22Rv1 (cell line): ENCODE measurements at regions not wholly inside any gene's neighbourhood (a gene's known extent, or its start where the extent isn't known, plus 50 kb on each side); places are given as distances from the start of the nearest gene placed in this dataset.

Experiments
- ZFX ChIP-seq: fragments of 450-650 bp; IDR thresholded peaks from 2 replicates; pipeline ENCODE4 v1.6.1; 2017; ENCODE audit warnings: antibody characterized with exemption, borderline replicate concordance
- TF ChIP-seq, protein P1 (sequence below): fragments of 450-650 bp; IDR thresholded peaks from 2 replicates; pipeline ENCODE4 v1.5.1; 2017; ENCODE audit warnings: mild to moderate bottlenecking

GRCh38 chr10:117680601-117681000 lies 138.1 kb downstream of the EMX2 start:
- TF ChIP-seq, protein P1, sequence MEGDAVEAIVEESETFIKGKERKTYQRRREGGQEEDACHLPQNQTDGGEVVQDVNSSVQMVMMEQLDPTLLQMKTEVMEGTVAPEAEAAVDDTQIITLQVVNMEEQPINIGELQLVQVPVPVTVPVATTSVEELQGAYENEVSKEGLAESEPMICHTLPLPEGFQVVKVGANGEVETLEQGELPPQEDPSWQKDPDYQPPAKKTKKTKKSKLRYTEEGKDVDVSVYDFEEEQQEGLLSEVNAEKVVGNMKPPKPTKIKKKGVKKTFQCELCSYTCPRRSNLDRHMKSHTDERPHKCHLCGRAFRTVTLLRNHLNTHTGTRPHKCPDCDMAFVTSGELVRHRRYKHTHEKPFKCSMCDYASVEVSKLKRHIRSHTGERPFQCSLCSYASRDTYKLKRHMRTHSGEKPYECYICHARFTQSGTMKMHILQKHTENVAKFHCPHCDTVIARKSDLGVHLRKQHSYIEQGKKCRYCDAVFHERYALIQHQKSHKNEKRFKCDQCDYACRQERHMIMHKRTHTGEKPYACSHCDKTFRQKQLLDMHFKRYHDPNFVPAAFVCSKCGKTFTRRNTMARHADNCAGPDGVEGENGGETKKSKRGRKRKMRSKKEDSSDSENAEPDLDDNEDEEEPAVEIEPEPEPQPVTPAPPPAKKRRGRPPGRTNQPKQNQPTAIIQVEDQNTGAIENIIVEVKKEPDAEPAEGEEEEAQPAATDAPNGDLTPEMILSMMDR, result no peak
- TF ChIP-seq ZFX, result no peak
